ENCODE measurements at regions not wholly inside any gene's neighbourhood (a gene's known extent, or its start where the extent isn't known, plus 50 kb on each side); places are given as distances from the start of the nearest gene placed in this dataset.

DNA sequence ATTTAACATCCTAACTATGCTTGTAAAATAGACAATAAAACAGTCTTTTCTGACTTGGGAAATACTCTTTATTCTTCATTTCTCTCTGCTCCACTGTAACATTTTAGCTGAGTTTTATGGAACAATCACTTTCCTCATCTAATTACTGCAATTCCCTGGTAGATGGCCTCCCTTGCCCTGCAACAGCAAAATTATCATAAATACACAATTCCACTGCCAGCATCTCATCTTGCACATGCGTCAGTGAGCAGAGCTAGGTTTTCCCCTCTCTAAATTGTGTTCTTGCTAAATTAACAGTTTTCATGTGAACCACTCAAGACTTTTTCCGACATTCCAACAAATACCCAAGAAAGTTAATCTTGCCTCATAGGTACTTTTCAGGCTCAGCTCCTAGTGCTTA, 920.9 kb upstream of the GOT2 start:
- TF ChIP-seq, protein P1, sequence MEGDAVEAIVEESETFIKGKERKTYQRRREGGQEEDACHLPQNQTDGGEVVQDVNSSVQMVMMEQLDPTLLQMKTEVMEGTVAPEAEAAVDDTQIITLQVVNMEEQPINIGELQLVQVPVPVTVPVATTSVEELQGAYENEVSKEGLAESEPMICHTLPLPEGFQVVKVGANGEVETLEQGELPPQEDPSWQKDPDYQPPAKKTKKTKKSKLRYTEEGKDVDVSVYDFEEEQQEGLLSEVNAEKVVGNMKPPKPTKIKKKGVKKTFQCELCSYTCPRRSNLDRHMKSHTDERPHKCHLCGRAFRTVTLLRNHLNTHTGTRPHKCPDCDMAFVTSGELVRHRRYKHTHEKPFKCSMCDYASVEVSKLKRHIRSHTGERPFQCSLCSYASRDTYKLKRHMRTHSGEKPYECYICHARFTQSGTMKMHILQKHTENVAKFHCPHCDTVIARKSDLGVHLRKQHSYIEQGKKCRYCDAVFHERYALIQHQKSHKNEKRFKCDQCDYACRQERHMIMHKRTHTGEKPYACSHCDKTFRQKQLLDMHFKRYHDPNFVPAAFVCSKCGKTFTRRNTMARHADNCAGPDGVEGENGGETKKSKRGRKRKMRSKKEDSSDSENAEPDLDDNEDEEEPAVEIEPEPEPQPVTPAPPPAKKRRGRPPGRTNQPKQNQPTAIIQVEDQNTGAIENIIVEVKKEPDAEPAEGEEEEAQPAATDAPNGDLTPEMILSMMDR (IDR thresholded peaks at IDR 0.05; ENCODE audit: insufficient read depth, low read depth, low read length): no peak
- no peaks in the 10 kb centered on the region for H3K27me3 ChIP-seq (ENCODE audit: control insufficient read depth, insufficient read depth, low read length)
- ChIA-PET CTCF (interaction anchor here (0.6 to 1.0 kb wide), 2 partner anchors 21 to 193 kb away, joined by 3 read pairs; no protein-coding TSS in a partner anchor), POLR2A (no interaction called here)
- no peak overlapping the region for H3K4me3 ChIP-seq (ENCODE audit: low read depth, low read length)
- no peak for DNase-seq (ENCODE audit: low read depth)
- H3K36me3 ChIP-seq (ENCODE audit: control insufficient read depth, insufficient read depth, low read length): no peaks in the 10 kb centered on the region

DNA sequence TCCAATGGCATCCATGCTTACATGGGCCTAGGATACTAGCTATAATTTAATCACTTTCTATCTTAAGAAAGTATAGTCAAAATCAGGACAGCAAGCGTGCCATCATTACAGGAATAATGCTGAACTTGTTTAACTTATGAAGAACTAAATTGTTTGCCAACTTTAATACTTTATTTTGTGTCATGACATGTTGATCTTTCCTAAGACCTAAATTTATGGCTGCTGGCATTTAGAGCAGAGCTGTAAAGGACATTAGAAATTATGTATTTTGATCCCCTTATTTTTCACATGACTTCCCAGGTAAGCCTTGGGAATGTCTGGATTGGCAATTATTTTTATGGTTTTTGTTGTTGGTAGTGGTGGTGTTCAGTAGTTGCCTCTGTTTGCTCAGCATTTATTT, 920.3 kb upstream of the GOT2 start:
- no peaks in the 10 kb centered on the region for H3K36me3 ChIP-seq (ENCODE audit: control insufficient read depth, insufficient read depth, low read length)
- no peaks in the 10 kb centered on the region for H3K27me3 ChIP-seq (ENCODE audit: control insufficient read depth, insufficient read depth, low read length)
- H3K4me3 ChIP-seq (ENCODE audit: low read depth, low read length): no peak overlapping the region
- CTCF ChIA-PET: interaction anchor here (0.6 to 1.0 kb wide), 2 partner anchors 22 to 192 kb away, joined by 3 read pairs; no protein-coding TSS in a partner anchor
- POLR2A ChIA-PET: no interaction called here
- TF ChIP-seq, protein P1 (IDR thresholded peaks at IDR 0.05; ENCODE audit: insufficient read depth, low read depth, low read length): no peak
- no peak for DNase-seq (ENCODE audit: low read depth)

DNA sequence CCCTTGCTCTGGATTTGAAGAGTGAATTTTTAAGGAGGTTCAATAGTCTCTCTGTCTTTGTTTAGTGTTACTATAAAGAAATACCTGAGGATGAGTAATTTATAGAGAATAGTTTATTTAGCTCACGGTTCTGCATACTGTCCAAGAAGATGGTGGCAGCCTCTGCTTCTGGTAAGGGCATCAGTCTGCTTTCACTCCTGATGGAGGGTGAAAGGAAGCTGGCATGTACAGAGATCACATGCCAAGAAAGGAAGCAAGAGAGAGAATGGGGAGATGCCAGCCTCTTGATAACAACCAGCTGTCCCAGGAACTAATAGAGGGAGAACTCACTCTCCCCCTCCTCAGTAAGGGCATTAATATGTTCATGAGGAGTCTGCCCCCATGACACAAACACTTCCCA, 917.5 kb upstream of the GOT2 start:
- ChIA-PET CTCF (interaction anchor here (0.9 kb wide), 1 partner anchor 11 kb away, joined by 3 read pairs; no protein-coding TSS in a partner anchor), POLR2A (no interaction called here)
- no peak for DNase-seq (ENCODE audit: low read depth)
- TF ChIP-seq, protein P1 (IDR thresholded peaks at IDR 0.05; ENCODE audit: insufficient read depth, low read depth, low read length): no peak
- Histone ChIP-seq H3K4me3 (ENCODE audit: low read depth, low read length) (no peak overlapping the region), H3K27me3 (ENCODE audit: control insufficient read depth, insufficient read depth, low read length) (no peaks in the 10 kb centered on the region), H3K36me3 (ENCODE audit: control insufficient read depth, insufficient read depth, low read length) (no peaks in the 10 kb centered on the region)

DNA sequence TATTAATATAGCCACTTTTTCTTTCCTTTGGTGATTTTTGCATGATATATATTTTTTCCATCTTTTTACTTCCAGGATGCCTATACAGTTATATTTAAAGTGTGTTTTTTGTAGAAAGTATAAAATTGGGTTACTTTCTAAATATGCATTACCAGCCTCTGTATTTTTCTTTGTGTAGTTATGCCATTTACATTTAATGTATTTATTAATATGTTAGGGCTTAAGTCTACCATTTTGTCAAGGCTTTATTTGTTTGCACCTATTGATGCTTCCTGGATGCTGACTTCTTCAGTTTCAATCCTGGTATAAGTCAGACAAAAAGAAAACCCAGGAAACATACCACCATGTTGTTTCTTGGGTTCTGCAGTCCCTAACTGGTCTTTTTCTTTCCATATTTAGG, 911.1 kb upstream of the GOT2 start:
- ChIA-PET CTCF (no interaction called here), POLR2A (no interaction called here)
- Histone ChIP-seq H3K4me3 (ENCODE audit: low read depth, low read length) (no peak overlapping the region), H3K27me3 (ENCODE audit: control insufficient read depth, insufficient read depth, low read length) (no peaks in the 10 kb centered on the region), H3K36me3 (ENCODE audit: control insufficient read depth, insufficient read depth, low read length) (no peaks in the 10 kb centered on the region)
- TF ChIP-seq, protein P1 (IDR thresholded peaks at IDR 0.05; ENCODE audit: insufficient read depth, low read depth, low read length): no peak
- DNase-seq (ENCODE audit: low read depth): no peak

DNA sequence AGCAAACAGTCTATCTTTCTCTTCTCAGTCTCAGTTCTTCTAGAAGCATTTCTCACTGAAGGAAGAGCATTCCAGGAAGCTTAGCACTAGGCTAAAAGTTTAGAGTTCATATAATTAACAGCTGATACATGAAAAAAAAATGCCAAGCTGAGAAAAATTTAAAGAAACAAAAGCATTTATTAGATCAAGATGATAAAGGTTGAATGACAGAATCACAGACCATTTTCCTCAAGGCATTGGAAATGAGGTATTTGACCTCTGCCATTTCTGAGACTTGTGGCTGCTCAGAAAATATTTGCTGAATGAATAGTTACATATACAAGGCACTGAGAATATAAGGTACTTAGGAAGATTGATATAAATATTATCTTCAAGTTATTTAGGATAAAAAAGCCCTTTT, 901.6 kb upstream of the GOT2 start:
- H3K27me3 ChIP-seq (ENCODE audit: control insufficient read depth, insufficient read depth, low read length): no peaks in the 10 kb centered on the region
- H3K36me3 ChIP-seq (ENCODE audit: control insufficient read depth, insufficient read depth, low read length): no peaks in the 10 kb centered on the region
- H3K4me3 ChIP-seq (ENCODE audit: low read depth, low read length): no peak overlapping the region
- peak; percentile 53 for DNase-seq (ENCODE audit: low read depth)
- POLR2A ChIA-PET: interaction anchor here (0.6 kb wide), 1 partner anchor 244 kb away, joined by 3 read pairs; no protein-coding TSS in a partner anchor
- CTCF ChIA-PET: interaction anchor here (1.0 kb wide), 1 partner anchor 792 kb away, joined by 3 read pairs; no protein-coding TSS in a partner anchor
- TF ChIP-seq, protein P1 (IDR thresholded peaks at IDR 0.05; ENCODE audit: insufficient read depth, low read depth, low read length): no peak

All from BJ (cell line).